Progenitor cell of endocrine pancreas (in vitro differentiated cells): ENCODE measurements at regions not wholly inside any gene's neighbourhood (a gene's known extent, or its start where the extent isn't known, plus 50 kb on each side); places are given as distances from the start of the nearest gene placed in this dataset.
"Not testable (repeated sequence)": the region's sequence is repeated elsewhere in the genome, so short reads cannot be mapped to it uniquely, and the experiment has no call there.

ENCODE experiments used
- DNase-seq: peaks from one replicate; pipeline ENCODE4 v3.0.0; 2021; ENCODE audit warnings: low spot score; ENCODE audit not compliant: unreplicated experiment
- H3K27ac Mint-ChIP-seq: 2 replicates; pipeline ENCODE4 v1.8.0; 2021; ENCODE audit warnings: mild to moderate bottlenecking, moderate library complexity, mixed read lengths
- H3K27me3 Mint-ChIP-seq: 2 replicates; pipeline ENCODE4 v1.8.0; 2021; ENCODE audit warnings: mixed read lengths
- H3K36me3 Mint-ChIP-seq: 2 replicates; pipeline ENCODE4 v1.8.0; 2022; ENCODE audit warnings: mixed read lengths; ENCODE audit not compliant: insufficient read depth
- H3K4me1 Mint-ChIP-seq: 2 replicates; pipeline ENCODE4 v1.8.0; 2021; ENCODE audit warnings: low read depth, mixed read lengths
- H3K4me3 Mint-ChIP-seq: 2 replicates; pipeline ENCODE4 v1.8.0; 2021; ENCODE audit warnings: low read depth, mild to moderate bottlenecking, moderate library complexity, mixed read lengths
- H3K9me3 Mint-ChIP-seq: 2 replicates; pipeline ENCODE4 v1.8.0; 2021; ENCODE audit warnings: low read depth, mixed read lengths
- CTCF ChIP-seq: fragments of 200-600 bp; sonication (generic); IDR thresholded peaks from one replicate; pipeline ENCODE4 v1.5.0; 2021; ENCODE audit warnings: antibody characterized with exemption, mild to moderate bottlenecking; ENCODE audit not compliant: unreplicated experiment

- H3K27ac Mint-ChIP-seq, H3K4me1 Mint-ChIP-seq, H3K36me3 Mint-ChIP-seq, DNase-seq, H3K9me3 Mint-ChIP-seq, H3K4me3 Mint-ChIP-seq: not testable (repeated sequence)
- H3K27me3 Mint-ChIP-seq = peaks cover 54% of the 10 kb centered on the region
These were observed 58.3 kb downstream of the ART5 start for GRCh38 chr11:3583476-3583875.

DNA sequence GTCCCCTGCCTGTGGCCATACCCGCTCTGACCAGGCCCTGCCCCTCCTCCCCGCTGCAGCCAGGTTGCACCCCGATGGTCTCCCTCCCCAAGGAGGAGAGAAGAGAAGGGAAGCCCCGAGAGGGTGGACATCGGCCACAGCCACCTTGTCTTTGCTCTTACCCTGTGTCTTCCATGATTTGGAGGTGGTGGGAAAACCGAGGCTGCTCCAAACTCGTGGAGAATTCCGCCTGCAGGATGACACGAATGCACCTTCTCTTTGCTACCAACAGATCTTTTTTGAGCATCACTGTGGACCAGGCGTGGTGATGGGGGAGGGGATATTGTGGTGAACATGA lies 60.4 kb downstream of the ART5 start:
- not testable (repeated sequence) for DNase-seq, H3K36me3 Mint-ChIP-seq, H3K9me3 Mint-ChIP-seq, H3K4me1 Mint-ChIP-seq, H3K27ac Mint-ChIP-seq
- H3K4me3 Mint-ChIP-seq = peak overlapping the region; percentile 60
- peaks cover 53% of the 10 kb centered on the region for H3K27me3 Mint-ChIP-seq

GRCh38 chr11:3580487-3581388 lies 61.1 kb downstream of the ART5 start:
- not testable (repeated sequence) for H3K4me1 Mint-ChIP-seq, H3K36me3 Mint-ChIP-seq, H3K27ac Mint-ChIP-seq, H3K9me3 Mint-ChIP-seq
- peak; percentile 85 for TF ChIP-seq CTCF
- Mint-ChIP-seq H3K4me3 (peak overlapping the region; percentile 60), H3K27me3 (peaks cover 57% of the 10 kb centered on the region)
- DNase-seq = peak; percentile 82

- not testable (repeated sequence) for H3K4me1 Mint-ChIP-seq, H3K27ac Mint-ChIP-seq, DNase-seq, H3K36me3 Mint-ChIP-seq, H3K9me3 Mint-ChIP-seq
- Mint-ChIP-seq H3K27me3 (peaks cover 55% of the 10 kb centered on the region), H3K4me3 (peak overlapping the region; percentile 59)
These were observed 62.0 kb downstream of the ART5 start for GRCh38 chr11:3579600-3580459.

DNA sequence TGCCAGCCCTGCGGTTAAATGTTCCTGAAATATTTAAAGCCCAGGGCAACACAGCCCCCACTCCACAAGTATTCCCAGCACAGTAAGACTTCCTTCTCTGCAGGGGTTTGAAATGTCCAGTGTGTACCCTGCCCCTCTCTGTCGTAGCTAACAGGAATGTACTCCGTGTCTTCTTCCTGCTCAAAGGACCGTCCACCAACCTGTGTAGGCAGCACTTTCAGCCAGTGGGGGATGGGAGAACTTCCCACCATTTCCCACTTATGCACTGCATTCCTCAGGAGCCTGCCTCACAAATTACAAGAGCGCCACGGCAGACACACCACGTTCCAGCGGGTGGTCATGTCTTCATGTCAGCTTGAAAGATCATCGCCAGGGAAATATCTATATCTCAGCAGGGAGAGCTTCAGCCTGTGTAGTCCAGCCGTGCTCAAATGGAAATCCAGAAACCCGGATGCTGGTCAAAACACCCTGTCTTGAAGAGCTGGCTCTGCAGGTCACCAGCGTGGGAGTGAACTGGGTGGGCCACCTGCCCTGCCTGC lies 65.7 kb downstream of the ART5 start:
- H3K36me3 Mint-ChIP-seq, H3K9me3 Mint-ChIP-seq, H3K4me3 Mint-ChIP-seq, H3K4me1 Mint-ChIP-seq, DNase-seq, H3K27ac Mint-ChIP-seq: not testable (repeated sequence)
- H3K27me3 Mint-ChIP-seq = peaks cover 32% of the 10 kb centered on the region

GRCh38 chr11:3572976-3573647 lies 68.7 kb downstream of the ART5 start:
- not testable (repeated sequence) for H3K9me3 Mint-ChIP-seq, H3K4me1 Mint-ChIP-seq, DNase-seq, H3K4me3 Mint-ChIP-seq, H3K27ac Mint-ChIP-seq, H3K36me3 Mint-ChIP-seq
- peaks cover 12% of the 10 kb centered on the region for H3K27me3 Mint-ChIP-seq

GRCh38 chr11:3571752-3572151 lies 70.0 kb downstream of the ART5 start:
- H3K4me1 Mint-ChIP-seq, DNase-seq, H3K36me3 Mint-ChIP-seq, H3K27ac Mint-ChIP-seq, H3K9me3 Mint-ChIP-seq, H3K4me3 Mint-ChIP-seq: not testable (repeated sequence)
- peaks cover 10% of the 10 kb centered on the region for H3K27me3 Mint-ChIP-seq

DNA sequence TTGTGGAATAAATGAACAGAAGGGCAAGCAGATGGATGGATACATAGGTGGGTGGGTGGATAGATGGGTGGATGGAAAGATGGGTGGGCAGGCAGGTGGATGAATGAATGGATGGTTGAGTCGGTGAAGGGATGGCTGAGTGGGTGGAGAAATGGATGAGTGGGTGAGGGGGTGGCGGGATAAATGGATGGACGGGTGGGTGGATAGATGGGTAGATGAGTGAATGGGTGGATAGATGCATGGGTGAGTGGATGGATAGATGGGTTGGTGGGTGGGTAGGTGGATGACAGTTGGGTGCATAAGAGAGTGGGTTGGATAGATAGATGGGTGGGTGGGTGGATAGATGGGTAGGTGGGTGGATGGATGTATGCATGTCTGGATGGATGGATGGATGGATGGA lies 76.0 kb downstream of the ART5 start:
- H3K36me3 Mint-ChIP-seq, H3K4me3 Mint-ChIP-seq, H3K4me1 Mint-ChIP-seq, H3K27me3 Mint-ChIP-seq, DNase-seq, H3K9me3 Mint-ChIP-seq, H3K27ac Mint-ChIP-seq: not testable (repeated sequence)
